GM20000 (cell line): ENCODE measurements at regions not wholly inside any gene's neighbourhood (a gene's known extent, or its start where the extent isn't known, plus 50 kb on each side); places are given as distances from the start of the nearest gene placed in this dataset.

Source experiments
- DNase-seq: peaks from one replicate; pipeline ENCODE4 v3.0.0; 2012; ENCODE audit warnings: low spot score
- TF ChIP-seq, protein P1 (sequence below): IDR thresholded peaks from 2 replicates; pipeline ENCODE4 v1.5.1; 2012; ENCODE audit warnings: mild to moderate bottlenecking, control low read depth; ENCODE audit errors: extremely low read depth, missing control alignments

DNA sequence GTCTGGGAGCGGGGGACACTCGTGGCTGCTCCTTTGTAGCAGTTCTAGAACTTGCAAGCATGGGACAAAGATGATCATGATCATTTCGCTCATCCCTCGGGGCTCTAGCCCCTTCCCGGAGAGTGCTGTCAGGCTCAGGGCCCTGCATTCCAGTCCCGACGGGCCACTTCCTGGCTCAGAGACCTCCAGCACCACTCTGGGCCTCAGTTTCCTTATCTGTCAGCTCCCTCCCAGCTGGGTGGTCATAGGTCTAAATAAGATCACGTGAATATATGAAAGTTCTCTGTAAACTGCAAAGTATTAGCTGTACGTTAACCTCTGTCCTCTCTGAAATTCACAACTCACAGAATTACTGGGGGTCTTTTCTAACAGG is 52.8 kb upstream of the SLC6A11 start:
- DNase-seq = no peak
- TF ChIP-seq, protein P1, sequence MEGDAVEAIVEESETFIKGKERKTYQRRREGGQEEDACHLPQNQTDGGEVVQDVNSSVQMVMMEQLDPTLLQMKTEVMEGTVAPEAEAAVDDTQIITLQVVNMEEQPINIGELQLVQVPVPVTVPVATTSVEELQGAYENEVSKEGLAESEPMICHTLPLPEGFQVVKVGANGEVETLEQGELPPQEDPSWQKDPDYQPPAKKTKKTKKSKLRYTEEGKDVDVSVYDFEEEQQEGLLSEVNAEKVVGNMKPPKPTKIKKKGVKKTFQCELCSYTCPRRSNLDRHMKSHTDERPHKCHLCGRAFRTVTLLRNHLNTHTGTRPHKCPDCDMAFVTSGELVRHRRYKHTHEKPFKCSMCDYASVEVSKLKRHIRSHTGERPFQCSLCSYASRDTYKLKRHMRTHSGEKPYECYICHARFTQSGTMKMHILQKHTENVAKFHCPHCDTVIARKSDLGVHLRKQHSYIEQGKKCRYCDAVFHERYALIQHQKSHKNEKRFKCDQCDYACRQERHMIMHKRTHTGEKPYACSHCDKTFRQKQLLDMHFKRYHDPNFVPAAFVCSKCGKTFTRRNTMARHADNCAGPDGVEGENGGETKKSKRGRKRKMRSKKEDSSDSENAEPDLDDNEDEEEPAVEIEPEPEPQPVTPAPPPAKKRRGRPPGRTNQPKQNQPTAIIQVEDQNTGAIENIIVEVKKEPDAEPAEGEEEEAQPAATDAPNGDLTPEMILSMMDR = no peak

DNA sequence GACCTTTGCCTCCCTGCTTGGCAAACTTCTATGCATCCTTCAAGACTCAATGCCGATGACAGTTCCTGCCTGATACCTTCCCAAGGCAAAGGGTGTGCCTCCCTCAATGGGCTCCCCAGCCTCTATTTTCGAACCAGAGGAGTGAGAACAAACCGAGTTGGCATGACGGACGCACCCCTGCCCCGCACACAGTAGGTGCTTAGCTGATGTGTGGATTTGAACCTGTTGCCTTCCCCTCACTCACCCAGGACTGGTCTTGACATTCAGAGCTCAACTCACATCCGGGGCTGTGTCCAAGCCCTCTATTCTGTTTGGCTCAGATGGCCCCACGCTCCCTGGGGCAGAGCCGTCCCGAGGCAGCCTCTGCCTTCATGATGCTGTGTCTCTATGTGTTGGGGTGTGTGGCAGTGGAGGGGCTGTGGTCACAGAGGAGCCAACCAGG is 52.2 kb upstream of the SLC6A11 start:
- DNase-seq = no peak
- TF ChIP-seq, protein P1 = no peak

DNA sequence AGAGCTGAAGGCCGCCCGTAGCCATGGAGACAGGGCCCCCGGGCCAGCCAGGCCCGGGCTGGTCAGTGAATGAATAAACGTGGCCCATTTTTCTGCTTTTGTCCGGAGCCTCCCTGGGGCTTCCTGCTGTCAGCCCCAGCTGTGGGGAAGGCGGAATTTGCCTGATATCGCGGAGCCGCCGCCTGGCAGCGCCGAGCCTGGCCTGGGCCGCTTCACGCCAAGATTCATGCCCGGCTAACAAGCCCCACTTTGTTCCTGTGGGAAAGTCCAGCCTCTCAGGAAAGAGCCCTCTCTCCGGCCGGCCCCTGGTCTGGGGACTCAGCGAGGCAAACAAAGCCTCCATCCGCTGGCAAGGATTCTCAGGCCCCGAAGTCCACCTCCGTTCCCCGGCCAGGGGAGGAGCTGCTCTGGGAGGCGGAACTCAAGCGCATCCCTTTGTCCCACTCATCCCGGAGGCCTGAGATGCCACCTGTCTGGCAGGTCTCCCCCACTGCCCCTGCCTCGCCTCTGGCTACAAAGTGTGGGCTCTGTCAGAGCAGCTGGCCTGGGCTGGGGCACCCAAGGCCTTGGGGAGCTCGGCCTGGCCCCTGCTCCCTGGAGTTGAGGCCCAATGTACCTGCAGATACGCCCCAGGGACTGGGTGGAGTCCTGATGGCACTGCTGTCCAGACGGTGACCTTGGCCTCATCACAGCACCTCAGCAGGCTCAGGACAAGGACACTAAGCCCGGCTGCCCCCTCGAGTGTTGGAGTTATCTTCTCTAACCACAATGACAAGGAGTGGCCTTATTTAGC is 51.6 kb upstream of the SLC6A11 start:
- TF ChIP-seq, protein P1 = no peak
- no peak for DNase-seq

DNA sequence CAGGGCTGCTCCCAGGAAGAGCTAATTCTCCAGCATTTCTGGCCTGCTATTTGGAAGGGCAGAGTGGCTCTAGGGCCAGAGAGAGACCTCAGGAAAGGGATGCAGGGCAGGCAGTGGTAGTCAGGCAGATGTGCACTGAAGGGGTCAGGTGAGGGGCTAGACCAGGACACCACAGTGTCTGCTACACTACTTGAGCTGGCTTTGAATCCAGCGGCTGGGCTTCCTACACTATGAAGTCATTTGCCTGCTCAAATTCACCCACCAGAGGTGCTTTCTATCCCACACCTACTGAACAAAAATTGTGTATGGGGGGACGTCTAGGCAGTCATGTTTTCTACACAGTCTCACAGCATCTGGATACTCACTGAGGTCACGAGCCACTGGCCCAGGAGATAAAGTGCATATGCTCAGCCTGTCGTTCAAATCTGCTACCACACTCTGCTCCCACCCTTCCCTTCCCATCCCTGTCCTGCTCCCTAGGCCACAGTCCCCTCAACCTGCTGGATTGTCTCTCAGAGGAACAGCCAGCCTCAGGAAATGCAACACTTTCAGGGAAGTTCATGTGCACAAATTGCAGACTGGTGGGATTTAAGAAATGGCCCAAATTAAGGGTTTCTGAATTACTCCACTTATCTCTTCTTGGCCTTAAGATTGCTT is 49.9 kb upstream of the SLC6A11 start:
- TF ChIP-seq, protein P1 = no peak
- no peak for DNase-seq
